H9 (cell line): ENCODE measurements at regions not wholly inside any gene's neighbourhood (a gene's known extent, or its start where the extent isn't known, plus 50 kb on each side); places are given as distances from the start of the nearest gene placed in this dataset.
"Not testable (repeated sequence)": the region's sequence is repeated elsewhere in the genome, so short reads cannot be mapped to it uniquely, and the experiment has no call there.

Source experiments
- DNase-seq: peaks from one replicate; pipeline ENCODE4 v3.0.0-alpha.2; 2017
- H2AFZ ChIP-seq: one replicate; pipeline ENCODE4 v1.6.1; 2013; ENCODE audit warnings: mild to moderate bottlenecking, low read length, control low read depth, moderate library complexity
- H2AK5ac ChIP-seq: 2 replicates; pipeline ENCODE4 v1.6.1; 2013; ENCODE audit warnings: low read length, control low read depth, mixed read lengths; ENCODE audit not compliant: insufficient read length
- H2BK120ac ChIP-seq: one replicate; pipeline ENCODE4 v1.6.1; 2013; ENCODE audit warnings: low read depth, mild to moderate bottlenecking, low read length, control low read depth, inconsistent platforms; ENCODE audit not compliant: poor library complexity, severe bottlenecking
- H2BK12ac ChIP-seq: 2 replicates; pipeline ENCODE4 v1.6.1; 2013; ENCODE audit warnings: low read length, control low read depth, mixed read lengths, low read depth; ENCODE audit not compliant: insufficient read length
- H2BK15ac ChIP-seq: 2 replicates; pipeline ENCODE4 v1.6.1; 2013; ENCODE audit warnings: low read depth, low read length, control low read depth
- H2BK20ac ChIP-seq: one replicate; pipeline ENCODE4 v1.6.1; 2013; ENCODE audit warnings: low read depth, mild to moderate bottlenecking, low read length, control low read depth, inconsistent platforms; ENCODE audit not compliant: poor library complexity, severe bottlenecking
- H2BK5ac ChIP-seq: 2 replicates; pipeline ENCODE4 v1.6.1; 2013; ENCODE audit warnings: low read length, control low read depth, mixed read lengths; ENCODE audit not compliant: insufficient read length
- H3K14ac ChIP-seq: 2 replicates; pipeline ENCODE4 v1.6.1; 2013; ENCODE audit warnings: low read length, control low read depth; ENCODE audit not compliant: insufficient read depth
- H3K18ac ChIP-seq: 2 replicates; pipeline ENCODE4 v1.6.1; 2013; ENCODE audit warnings: low read depth, mild to moderate bottlenecking, mixed read lengths, low read length, control low read depth; ENCODE audit not compliant: insufficient read length
- H3K23ac ChIP-seq: 2 replicates; pipeline ENCODE4 v1.6.1; 2013; ENCODE audit warnings: low read length, control low read depth, mixed read lengths, low read depth; ENCODE audit not compliant: insufficient read length
- H3K23me2 ChIP-seq: 2 replicates; pipeline ENCODE4 v1.6.1; 2013; ENCODE audit warnings: low read depth, mild to moderate bottlenecking, mixed read lengths, low read length, control low read depth; ENCODE audit not compliant: insufficient read length, poor library complexity, severe bottlenecking
- H3K27ac ChIP-seq: 2 replicates; pipeline ENCODE4 v1.5.1; 2013; ENCODE audit warnings: low read length, control low read depth, mixed read lengths, low read depth; ENCODE audit not compliant: insufficient read length
- H3K27me3 ChIP-seq: 2 replicates; pipeline ENCODE4 v1.6.1; 2013; ENCODE audit warnings: low read length, control low read depth, inconsistent platforms; ENCODE audit not compliant: insufficient read depth
- H3K4ac ChIP-seq: 2 replicates; pipeline ENCODE4 v1.6.1; 2013; ENCODE audit warnings: low read depth, mild to moderate bottlenecking, control low read depth, inconsistent platforms, low read length, moderate library complexity
- H3K4me1 ChIP-seq: 2 replicates; pipeline ENCODE4 v1.6.1; 2013; ENCODE audit warnings: low read length, control low read depth, inconsistent platforms; ENCODE audit not compliant: insufficient read depth
- H3K4me2 ChIP-seq: 2 replicates; pipeline ENCODE4 v1.6.1; 2013; ENCODE audit warnings: low read length, control low read depth, mixed read lengths; ENCODE audit not compliant: insufficient read length, insufficient read depth
- H3K56ac ChIP-seq: 2 replicates; pipeline ENCODE4 v1.6.1; 2013; ENCODE audit warnings: low read depth, mild to moderate bottlenecking, mixed read lengths, low read length, control low read depth; ENCODE audit not compliant: insufficient read length
- H3K79me1 ChIP-seq: 2 replicates; pipeline ENCODE4 v1.6.1; 2013; ENCODE audit warnings: low read depth, mild to moderate bottlenecking, moderate library complexity, low read length, control low read depth, inconsistent platforms; ENCODE audit not compliant: insufficient read depth, poor library complexity, severe bottlenecking
- H3K79me2 ChIP-seq: 2 replicates; pipeline ENCODE4 v1.6.1; 2013; ENCODE audit warnings: low read length, control low read depth, inconsistent platforms; ENCODE audit not compliant: insufficient read depth
- H3K9ac ChIP-seq: 2 replicates; pipeline ENCODE4 v1.6.1; 2013; ENCODE audit warnings: low read length, control low read depth, mixed read lengths; ENCODE audit not compliant: insufficient read length; ENCODE audit errors: extremely low read depth
- H3K9me3 ChIP-seq: one replicate; pipeline ENCODE4 v1.6.1; 2013; ENCODE audit warnings: low read depth, low read length, inconsistent platforms; ENCODE audit not compliant: control insufficient read depth
- H3T11ph ChIP-seq: one replicate; pipeline ENCODE4 v1.6.1; 2013; ENCODE audit warnings: mild to moderate bottlenecking, low read length, control low read depth, inconsistent platforms
- H4K20me1 ChIP-seq: one replicate; pipeline ENCODE4 v1.6.1; 2013; ENCODE audit not compliant: control insufficient read depth, insufficient read length, insufficient read depth
- H4K5ac ChIP-seq: 2 replicates; pipeline ENCODE4 v1.6.1; 2013; ENCODE audit warnings: low read depth, mild to moderate bottlenecking, mixed read lengths, low read length, control low read depth; ENCODE audit not compliant: insufficient read length
- H4K8ac ChIP-seq: replicated peaks from 2 replicates; pipeline ENCODE4 v1.6.1; 2013; ENCODE audit warnings: low read length, control low read depth, mixed read lengths, low read depth; ENCODE audit not compliant: insufficient read length
- H4K91ac ChIP-seq: 2 replicates; pipeline ENCODE4 v1.6.1; 2013; ENCODE audit warnings: low read depth, mild to moderate bottlenecking, moderate library complexity, mixed read lengths, low read length, control low read depth; ENCODE audit not compliant: insufficient read length
- H3K27ac Mint-ChIP-seq, 3 experiments: 2 replicates in 2 of 3; 3 replicates in 1 of 3; pipeline ENCODE4 v1.8.0; 2020 to 2021; ENCODE audit warnings: mixed read lengths in 3 of 3, mild to moderate bottlenecking in 1 of 3, moderate library complexity in 1 of 3
- H3K27me3 Mint-ChIP-seq: 2 replicates; pipeline ENCODE4 v1.8.0; 2021; ENCODE audit warnings: low read depth, mild to moderate bottlenecking, moderate library complexity, mixed read lengths
- H3K36me3 Mint-ChIP-seq, 3 experiments: 2 replicates in 2 of 3; 3 replicates in 1 of 3; pipeline ENCODE4 v1.8.0; 2020 to 2021; ENCODE audit warnings: low read depth in 3 of 3, mixed read lengths in 3 of 3; ENCODE audit not compliant: insufficient read depth in 1 of 3
- H3K4me1 Mint-ChIP-seq, 2 experiments: 2 replicates each; pipeline ENCODE4 v1.8.0; 2020; ENCODE audit warnings: mixed read lengths in 2 of 2
- H3K4me3 Mint-ChIP-seq, 2 experiments: 2 replicates in 1 of 2; 3 replicates in 1 of 2; pipeline ENCODE4 v1.8.0; 2020 to 2021; ENCODE audit warnings: mild to moderate bottlenecking in 2 of 2, mixed read lengths in 2 of 2, moderate library complexity in 1 of 2
- H3K9me3 Mint-ChIP-seq, 2 experiments: 2 replicates in 1 of 2; 3 replicates in 1 of 2; pipeline ENCODE4 v1.8.0; 2020; ENCODE audit warnings: mild to moderate bottlenecking in 2 of 2, mixed read lengths in 2 of 2, moderate library complexity in 1 of 2
- WGBS: extraction: QIAGEN DNeasy Blood & Tissue Kit; methylation state at CpG from one replicate; pipeline ENCODE4 v1.1.7; 2013; ENCODE audit warnings: missing lambda C conversion rate, low lambda C conversion rate, mixed read lengths; ENCODE audit not compliant: insufficient read length; ENCODE audit errors: extremely low coverage; 5-methylcytosine and 5-hydroxymethylcytosine counted together
- TF ChIP-seq, protein P1 (sequence below): fragments of 200-600 bp; sonication (generic); conservative IDR thresholded peaks from 3 replicates; pipeline ENCODE4 v1.8.0; 2021; ENCODE audit warnings: antibody characterized with exemption, mild to moderate bottlenecking

GRCh38 chr2:198857246-198857645 lies 600.5 kb downstream of the SATB2 start:
- no peak overlapping the region for H2AFZ ChIP-seq
- H3K27me3 ChIP-seq: no peaks in the 10 kb centered on the region
- no peak overlapping the region for H3K4me3 Mint-ChIP-seq
- no peaks in the 10 kb centered on the region; the same call in 1 of the 2 replicates for H3K4me1 ChIP-seq
- H3K23me2 ChIP-seq: no peaks in the 10 kb centered on the region
- H3K4me2 ChIP-seq: no peak overlapping the region
- no peak overlapping the region for H2BK12ac ChIP-seq
- no peak overlapping the region for H3K9ac ChIP-seq
- TF ChIP-seq, protein P1, sequence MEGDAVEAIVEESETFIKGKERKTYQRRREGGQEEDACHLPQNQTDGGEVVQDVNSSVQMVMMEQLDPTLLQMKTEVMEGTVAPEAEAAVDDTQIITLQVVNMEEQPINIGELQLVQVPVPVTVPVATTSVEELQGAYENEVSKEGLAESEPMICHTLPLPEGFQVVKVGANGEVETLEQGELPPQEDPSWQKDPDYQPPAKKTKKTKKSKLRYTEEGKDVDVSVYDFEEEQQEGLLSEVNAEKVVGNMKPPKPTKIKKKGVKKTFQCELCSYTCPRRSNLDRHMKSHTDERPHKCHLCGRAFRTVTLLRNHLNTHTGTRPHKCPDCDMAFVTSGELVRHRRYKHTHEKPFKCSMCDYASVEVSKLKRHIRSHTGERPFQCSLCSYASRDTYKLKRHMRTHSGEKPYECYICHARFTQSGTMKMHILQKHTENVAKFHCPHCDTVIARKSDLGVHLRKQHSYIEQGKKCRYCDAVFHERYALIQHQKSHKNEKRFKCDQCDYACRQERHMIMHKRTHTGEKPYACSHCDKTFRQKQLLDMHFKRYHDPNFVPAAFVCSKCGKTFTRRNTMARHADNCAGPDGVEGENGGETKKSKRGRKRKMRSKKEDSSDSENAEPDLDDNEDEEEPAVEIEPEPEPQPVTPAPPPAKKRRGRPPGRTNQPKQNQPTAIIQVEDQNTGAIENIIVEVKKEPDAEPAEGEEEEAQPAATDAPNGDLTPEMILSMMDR: no peak
- H2AK5ac ChIP-seq: no peak overlapping the region
- no peaks in the 10 kb centered on the region for H3K27me3 Mint-ChIP-seq
- H4K5ac ChIP-seq: no peak overlapping the region
- no peak overlapping the region for H3K23ac ChIP-seq
- no peak overlapping the region for H3K18ac ChIP-seq
- H3K27ac Mint-ChIP-seq: no peak overlapping the region
- H3K14ac ChIP-seq: no peak overlapping the region
- H3K4me1 Mint-ChIP-seq: peaks cover 11 to 12% of the 10 kb centered on the region in 2 experiments
- WGBS: no CpG with 5 or more reads among the region's 1 CpG
- no peak overlapping the region for H3T11ph ChIP-seq
- no peak overlapping the region for H4K91ac ChIP-seq
- H3K56ac ChIP-seq: no peak overlapping the region
- no peak overlapping the region for H2BK15ac ChIP-seq
- no peaks in the 10 kb centered on the region for H3K79me2 ChIP-seq
- no peak overlapping the region for H2BK20ac ChIP-seq
- H4K8ac ChIP-seq: no peak overlapping the region
- H3K4ac ChIP-seq: no peak overlapping the region
- peaks cover 10 to 22% (median 15%) of the 10 kb centered on the region in 3 experiments; a peak in 6 of 7 replicates for H3K36me3 Mint-ChIP-seq
- no peak overlapping the region for H2BK120ac ChIP-seq
- H3K27ac ChIP-seq: no peak overlapping the region
- H4K20me1 ChIP-seq: no peaks in the 10 kb centered on the region
- peaks cover 21 to 26% of the 10 kb centered on the region in 2 experiments for H3K9me3 Mint-ChIP-seq
- H3K79me1 ChIP-seq: no peaks in the 10 kb centered on the region
- H3K9me3 ChIP-seq: no peaks in the 10 kb centered on the region
- H2BK5ac ChIP-seq: no peak overlapping the region
- no peak for DNase-seq

- H2BK12ac ChIP-seq, H2BK120ac ChIP-seq, H2BK5ac ChIP-seq, H3K9ac ChIP-seq, H3K79me1 ChIP-seq, H3K9me3 ChIP-seq, H3K4ac ChIP-seq, H4K91ac ChIP-seq, H3K14ac ChIP-seq, H3K23ac ChIP-seq, H2AK5ac ChIP-seq, H3K79me2 ChIP-seq, H3T11ph ChIP-seq, H3K27me3 Mint-ChIP-seq, H4K8ac ChIP-seq, H3K4me2 ChIP-seq, H3K27ac Mint-ChIP-seq, H3K27ac ChIP-seq, DNase-seq, H3K4me1 ChIP-seq, H3K56ac ChIP-seq, H3K18ac ChIP-seq, H3K4me1 Mint-ChIP-seq, H3K27me3 ChIP-seq, H2BK15ac ChIP-seq, H2BK20ac ChIP-seq, H2AFZ ChIP-seq, H3K23me2 ChIP-seq, H3K4me3 Mint-ChIP-seq, H4K20me1 ChIP-seq, H4K5ac ChIP-seq: not testable (repeated sequence)
- no CpG with 5 or more reads among the region's 6 CpGs for WGBS
- Mint-ChIP-seq H3K36me3 (peaks cover 10 to 22% (median 15%) of the 10 kb centered on the region in 3 experiments; a peak in 6 of 7 replicates), H3K9me3 (peaks cover 21 to 26% of the 10 kb centered on the region in 2 experiments)
Measured at GRCh38 chr2:198855746-198856145, 602.0 kb downstream of the SATB2 start.
